COLO829 (cell line): ENCODE measurements at regions not wholly inside any gene's neighbourhood (a gene's known extent, or its start where the extent isn't known, plus 50 kb on each side); places are given as distances from the start of the nearest gene placed in this dataset.

Experiments
- DNase-seq: peaks from one replicate; pipeline ENCODE4 v3.0.0; 2012; ENCODE audit warnings: low spot score

GRCh38 chr12:45669792-45670191 lies 59.7 kb upstream of the ARID2 start:
- DNase-seq, result no peak

GRCh38 chr12:45670346-45671065 lies 59.0 kb upstream of the ARID2 start:
- DNase-seq, result no peak

GRCh38 chr12:45671254-45671653 lies 58.3 kb upstream of the ARID2 start:
- no peak for DNase-seq

DNA sequence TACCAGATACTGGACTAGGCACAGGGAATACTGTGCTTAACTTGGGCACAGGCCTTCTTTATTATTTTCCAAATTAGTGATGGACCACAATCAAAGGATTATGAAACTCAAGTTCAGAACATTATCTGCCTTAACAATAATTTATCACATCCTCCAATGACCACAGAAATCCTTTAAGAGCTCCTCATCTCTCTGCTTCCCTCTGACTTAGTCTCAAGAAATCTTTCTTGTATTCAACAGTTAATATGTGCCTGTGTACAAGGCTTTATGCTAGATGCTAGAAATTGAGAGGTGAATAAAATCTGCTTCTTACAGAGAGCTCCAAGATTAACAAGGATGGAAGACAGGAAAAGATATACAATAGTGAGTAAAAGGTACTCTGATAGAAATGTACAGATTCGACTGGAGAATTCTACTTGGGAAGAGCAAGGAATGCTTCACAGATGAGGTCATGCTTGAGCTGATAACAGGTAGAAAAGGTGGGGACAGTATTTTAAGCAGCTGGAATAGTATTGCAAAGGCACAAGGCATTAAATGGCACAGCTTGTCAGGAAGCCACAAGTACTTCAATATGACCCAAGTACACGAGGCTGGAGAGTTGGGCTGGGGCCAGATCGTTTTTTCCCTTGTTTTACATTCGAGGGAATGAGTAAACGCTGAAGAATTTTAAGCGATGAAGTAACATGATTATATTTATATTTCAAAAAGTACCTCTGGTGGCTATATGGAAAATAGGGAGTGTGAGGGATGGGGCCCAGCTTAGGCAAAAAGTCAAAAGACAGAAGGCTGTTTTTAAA lies 55.1 kb upstream of the ARID2 start:
- no peak for DNase-seq

DNA sequence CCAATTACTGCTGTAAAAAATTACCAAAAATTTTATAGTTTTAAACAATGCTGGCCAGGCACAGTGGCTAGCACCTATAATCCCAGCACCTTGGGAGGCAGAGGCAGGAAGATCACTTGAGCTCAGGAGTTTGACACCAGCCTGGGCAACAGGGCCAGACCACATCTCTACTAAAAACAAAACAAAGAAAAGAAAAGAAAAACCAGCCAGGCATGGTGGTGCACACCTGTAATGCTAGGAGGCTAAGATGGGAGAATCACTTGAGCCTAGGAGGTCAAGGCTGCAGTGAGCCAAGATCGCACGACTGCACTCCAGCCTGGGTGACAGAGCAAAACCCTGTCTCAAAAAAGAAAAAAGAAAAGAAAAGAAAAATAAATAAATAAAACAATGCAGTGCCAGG lies 54.0 kb upstream of the ARID2 start:
- no peak for DNase-seq
